ENCODE measurements at regions not wholly inside any gene's neighbourhood (a gene's known extent, or its start where the extent isn't known, plus 50 kb on each side); places are given as distances from the start of the nearest gene placed in this dataset.

GRCh38 chr12:5180496-5180895 lies 136.8 kb downstream of the KCNA5 start:
- no peak for TF ChIP-seq CTCF (IDR thresholded peaks at IDR 0.05)
- no peak for TF ChIP-seq POLR2A (IDR thresholded peaks at IDR 0.05)

All from lower leg skin (tissue), 3 donors.